Omental fat pad (tissue), 3 donors: ENCODE measurements at regions not wholly inside any gene's neighbourhood (a gene's known extent, or its start where the extent isn't known, plus 50 kb on each side); places are given as distances from the start of the nearest gene placed in this dataset.

Experiments used
- ATAC-seq: fragments of 150-250 bp; one replicate; pipeline ENCODE4 v1.9.1; 2016; ENCODE audit warnings: mild to moderate bottlenecking, moderate library complexity; ENCODE audit not compliant: low FRiP score
- DNase-seq: peaks from one replicate; pipeline ENCODE4 v3.0.0-alpha.2; 2019; ENCODE audit warnings: low spot score
- CTCF ChIP-seq, 3 donors: fragments of 450-650 bp; IDR thresholded peaks; one replicate each; pipeline ENCODE4 v1.5.1; 2016 to 2017; ENCODE audit warnings: antibody characterized with exemption in 3 of 3, mild to moderate bottlenecking in 3 of 3, moderate library complexity in 2 of 3

- TF ChIP-seq CTCF (IDR thresholded peaks at IDR 0.05): no peak
- DNase-seq (no peak), ATAC-seq (no peak)
These were observed 330.3 kb upstream of the CDH5 start for GRCh38 chr16:66036184-66036583.

GRCh38 chr16:66035096-66035495, 331.4 kb upstream of the CDH5 start:
- ATAC-seq (no peak), DNase-seq (no peak)
- TF ChIP-seq CTCF (IDR thresholded peaks at IDR 0.05): no peak

GRCh38 chr16:66032841-66033240, 333.6 kb upstream of the CDH5 start:
- TF ChIP-seq CTCF (IDR thresholded peaks at IDR 0.05): no peak
- ATAC-seq (no peak), DNase-seq (no peak)

- TF ChIP-seq CTCF (IDR thresholded peaks at IDR 0.05): no peak
- no peak for ATAC-seq
- DNase-seq: no peak
These were observed 336.5 kb upstream of the CDH5 start for GRCh38 chr16:66030036-66030435.

- ATAC-seq (peak; percentile 44), DNase-seq (no peak)
- TF ChIP-seq CTCF (IDR thresholded peaks at IDR 0.05): no peak
These were observed 337.8 kb upstream of the CDH5 start for GRCh38 chr16:66028510-66029216.

GRCh38 chr16:66026787-66027330, 339.6 kb upstream of the CDH5 start:
- no peak for ATAC-seq
- no peak for DNase-seq
- no peak for TF ChIP-seq CTCF (IDR thresholded peaks at IDR 0.05)

- TF ChIP-seq CTCF (IDR thresholded peaks at IDR 0.05): no peak
- DNase-seq (no peak), ATAC-seq (no peak)
These were observed 340.3 kb upstream of the CDH5 start for GRCh38 chr16:66026211-66026610.
